Stimulated activated CD4-positive, alpha-beta T cell treated with anti-CD3 and anti-CD28 coated beads, TNF-alpha, amount 100 ng/mL, for 48 hours (primary cell): ENCODE measurements at regions not wholly inside any gene's neighbourhood (a gene's known extent, or its start where the extent isn't known, plus 50 kb on each side); places are given as distances from the start of the nearest gene placed in this dataset.

Source experiments
- DNase-seq, 3 donors: peaks; one replicate each; pipeline ENCODE4 v3.0.0-alpha.2; 2020; ENCODE audit warnings: low read depth in 3 of 3

GRCh38 chr9:79501546-79501945 lies 70.2 kb upstream of the TLE4 start:
- DNase-seq, result no peak

- no peak for DNase-seq
These were observed 64.0 kb upstream of the TLE4 start for GRCh38 chr9:79507801-79508200.

GRCh38 chr9:79512251-79512650 lies 59.5 kb upstream of the TLE4 start:
- DNase-seq, result no peak
